Gastroesophageal sphincter (tissue), 4 donors: ENCODE measurements at regions not wholly inside any gene's neighbourhood (a gene's known extent, or its start where the extent isn't known, plus 50 kb on each side); places are given as distances from the start of the nearest gene placed in this dataset.

ENCODE experiments used
- ATAC-seq: fragments of 150-250 bp; one replicate; pipeline ENCODE4 v1.9.1; 2016; ENCODE audit warnings: mild to moderate bottlenecking, moderate library complexity
- H3K27ac ChIP-seq, 4 donors: fragments of 200-600 bp; sonication (generic) in 3 of 4; 1 replicate in 3 of 4; 2 replicates in 1 of 4; pipeline ENCODE4 v1.5.1; 2016 to 2019
- H3K27me3 ChIP-seq: fragments of 200-600 bp; sonication (generic); one replicate; pipeline ENCODE4 v1.5.1; 2019
- H3K36me3 ChIP-seq, 2 donors: fragments of 200-600 bp; sonication (generic); one replicate each; pipeline ENCODE4 v1.5.1; 2019; ENCODE audit warnings: control low read depth in 1 of 2
- H3K4me1 ChIP-seq, 3 donors: fragments of 200-600 bp; sonication (generic); 1 replicate in 2 of 3; 2 replicates in 1 of 3; pipeline ENCODE4 v1.5.1; 2016 to 2019; ENCODE audit warnings: control low read depth in 2 of 3
- H3K4me3 ChIP-seq, 2 donors: fragments of 200-600 bp; sonication (generic); one replicate each; pipeline ENCODE4 v1.5.1; 2019; ENCODE audit warnings: mild to moderate bottlenecking in 1 of 2, moderate library complexity in 1 of 2
- H3K9me3 ChIP-seq, 3 donors: fragments of 200-600 bp; sonication (generic); one replicate each; pipeline ENCODE4 v1.5.1; 2017 to 2019; ENCODE audit warnings: control low read depth in 2 of 3
- CTCF ChIP-seq, 4 experiments: fragments of 200-600 bp in 2 of 4; fragments of 450-650 bp in 2 of 4; sonication (generic) in 1 of 4; IDR thresholded peaks; one replicate each; pipeline ENCODE4 v1.5.1; 2017 to 2019; ENCODE audit warnings: antibody characterized with exemption in 4 of 4, mild to moderate bottlenecking in 2 of 4, moderate library complexity in 2 of 4
- EP300 ChIP-seq: sonication (generic); formaldehyde crosslinking; IDR thresholded peaks from one replicate; pipeline ENCODE4 v1.6.1; 2017; ENCODE audit warnings: antibody characterized with exemption, mild to moderate bottlenecking
- POLR2A ChIP-seq, 2 donors: fragments of 450-650 bp; IDR thresholded peaks; one replicate each; pipeline ENCODE4 v1.6.1; 2017; ENCODE audit warnings: antibody characterized with exemption in 2 of 2, mild to moderate bottlenecking in 2 of 2, moderate library complexity in 1 of 2
- POLR2AphosphoS5 ChIP-seq: sonication (generic); formaldehyde crosslinking; IDR thresholded peaks from one replicate; pipeline ENCODE4 v1.6.1; 2017; ENCODE audit warnings: antibody characterized with exemption
- WGBS, 2 donors: methylation state at CpG; one replicate each; pipeline ENCODE4 v1.1.5; 2018; ENCODE audit warnings: low coverage in 1 of 2; 5-methylcytosine and 5-hydroxymethylcytosine counted together

- TF ChIP-seq POLR2A (IDR thresholded peaks at IDR 0.05) (no peak), POLR2AphosphoS5 (no peak), CTCF (IDR thresholded peaks at IDR 0.05) (no peak), EP300 (no peak)
- Histone ChIP-seq H3K36me3 (no peaks in the 10 kb centered on the region), H3K4me1 (no peaks in the 10 kb centered on the region), H3K9me3 (no peaks in the 10 kb centered on the region), H3K4me3 (no peak overlapping the region), H3K27me3 (no peaks in the 10 kb centered on the region), H3K27ac (no peak overlapping the region)
- ATAC-seq: no peak
- WGBS, 2 donors: 85 to 100% methylated on average over 2 of the region's 2 CpGs
Measured at GRCh38 chr1:73868810-73869336, 329.1 kb downstream of the LRRIQ3 start.

- Histone ChIP-seq H3K27ac (no peak overlapping the region), H3K4me3 (no peak overlapping the region), H3K9me3 (no peaks in the 10 kb centered on the region), H3K36me3 (no peaks in the 10 kb centered on the region), H3K4me1 (no peaks in the 10 kb centered on the region), H3K27me3 (no peaks in the 10 kb centered on the region)
- 62 to 89% methylated on average over 1 of the region's 1 CpG for WGBS, 2 donors
- ATAC-seq: no peak
- TF ChIP-seq EP300: no peak
- no peak for TF ChIP-seq POLR2A (IDR thresholded peaks at IDR 0.05)
- TF ChIP-seq CTCF (IDR thresholded peaks at IDR 0.05): no peak
- no peak for TF ChIP-seq POLR2AphosphoS5
Measured at GRCh38 chr1:73862355-73862754, 335.6 kb downstream of the LRRIQ3 start.

- no peaks in the 10 kb centered on the region for H3K36me3 ChIP-seq
- H3K27ac ChIP-seq: no peak overlapping the region
- H3K9me3 ChIP-seq: no peaks in the 10 kb centered on the region
- TF ChIP-seq CTCF (IDR thresholded peaks at IDR 0.05) (no peak), POLR2AphosphoS5 (no peak), EP300 (no peak), POLR2A (IDR thresholded peaks at IDR 0.05) (no peak)
- 40 to 43% methylated on average over 1 to 2 of the region's 2 CpGs for WGBS, 2 donors
- no peaks in the 10 kb centered on the region for H3K27me3 ChIP-seq
- no peaks in the 10 kb centered on the region for H3K4me1 ChIP-seq
- H3K4me3 ChIP-seq: no peak overlapping the region
- ATAC-seq: no peak
Measured at GRCh38 chr1:73860421-73860950, 337.5 kb downstream of the LRRIQ3 start.

- TF ChIP-seq POLR2A (IDR thresholded peaks at IDR 0.05): no peak
- Histone ChIP-seq H3K9me3 (no peaks in the 10 kb centered on the region), H3K27me3 (no peaks in the 10 kb centered on the region), H3K36me3 (no peaks in the 10 kb centered on the region), H3K4me3 (no peak overlapping the region), H3K27ac (no peak overlapping the region), H3K4me1 (no peaks in the 10 kb centered on the region)
- no peak for ATAC-seq
- 100% methylated on average over 1 of the region's 1 CpG; no CpG with 5 or more reads in 1 of the 2 donors for WGBS, 2 donors
Measured at GRCh38 chr1:73859227-73859626, 338.7 kb downstream of the LRRIQ3 start.

GRCh38 chr1:73854527-73854926, 343.4 kb downstream of the LRRIQ3 start:
- no peak for TF ChIP-seq CTCF (IDR thresholded peaks at IDR 0.05)
- TF ChIP-seq POLR2AphosphoS5: no peak
- TF ChIP-seq POLR2A (IDR thresholded peaks at IDR 0.05): no peak
- no peak for TF ChIP-seq EP300
- WGBS, 2 donors: 79 to 80% methylated on average over 1 to 2 of the region's 2 CpGs

More at GRCh38 chr1:73854527-73854926, 343.4 kb downstream of the LRRIQ3 start:
- no peak overlapping the region for H3K4me3 ChIP-seq
- H3K9me3 ChIP-seq: no peaks in the 10 kb centered on the region
- H3K4me1 ChIP-seq: no peaks in the 10 kb centered on the region
- H3K36me3 ChIP-seq: no peaks in the 10 kb centered on the region
- no peak overlapping the region for H3K27ac ChIP-seq
- no peak for ATAC-seq
- H3K27me3 ChIP-seq: no peaks in the 10 kb centered on the region
